Pancreas (tissue), 10 donors: ENCODE measurements at regions not wholly inside any gene's neighbourhood (a gene's known extent, or its start where the extent isn't known, plus 50 kb on each side); places are given as distances from the start of the nearest gene placed in this dataset.

Source experiments
- ATAC-seq, 4 donors: fragments of 200-7000 bp; cut with Tn5 transposase; one replicate each; pipeline versions ENCODE4 v1.8.0 to v1.9.1; 2020; ENCODE audit warnings: mild to moderate bottlenecking in 4 of 4, moderate library complexity in 4 of 4
- DNase-seq, 6 donors: peaks; one replicate each; pipeline ENCODE4 v3.0.0-alpha.2; 2020
- FAIRE-seq: peaks from 2 replicates; lab custom pipeline; 2012; peaks lifted over from hg19 to GRCh38; lab: Jason Lieb, UNC
- H3K27ac ChIP-seq, 4 donors: fragments of 200-600 bp; sonication (generic); 1 replicate in 3 of 4; 2 replicates in 1 of 4; pipeline versions ENCODE4 v1.5.0 to v1.8.0; 2020
- H3K27me3 ChIP-seq, 4 donors: fragments of 200-600 bp; one replicate each; pipeline ENCODE4 v1.8.0; 2021
- H3K36me3 ChIP-seq, 3 donors: fragments of 200-600 bp; sonication (generic) in 1 of 3; one replicate each; pipeline versions ENCODE4 v1.5.0 to v1.8.0; 2020 to 2021
- H3K4me1 ChIP-seq, 3 donors: fragments of 200-600 bp; one replicate each; pipeline ENCODE4 v1.8.0; 2021
- H3K4me3 ChIP-seq, 4 donors: fragments of 200-600 bp; sonication (generic) in 2 of 4; one replicate each; pipeline versions ENCODE4 v1.5.0 to v1.8.0; 2020 to 2021
- H3K9me3 ChIP-seq, 4 donors: fragments of 200-600 bp; one replicate each; pipeline ENCODE4 v1.8.0; 2021
- CTCF ChIP-seq, 4 donors: fragments of 200-600 bp; sonication (generic) in 3 of 4; IDR thresholded peaks; one replicate each; pipeline versions ENCODE4 v1.5.0 to v1.8.0; 2021; ENCODE audit warnings: antibody characterized with exemption in 4 of 4
- WGBS, 2 donors: extraction: QIAGEN DNeasy Blood & Tissue Kit; methylation state at CpG; one replicate each; pipeline ENCODE4 v1.1.7; 2013; 5-methylcytosine and 5-hydroxymethylcytosine counted together
- intact Hi-C, 3 donors: fragments of 100-400 bp; cut with DNase I; formaldehyde crosslinking; loops; one replicate each; pipeline versions ENCODE4 v1.11.1 to v1.14.2; 2022
- donor health status: healthy with polysubstance abuse.
- donor health status: DM: no; HTN: no; CAD: no; lungs with moderate emphysema.
- donor health status: DM: no; HTN: no; CAD: no.
- donor health status: control.
- donor health status: control.
- donor health status: Bipolar disorder and iron deficiency.
- donor health status: DM: yes; HTN: yes; CAD: no.
- donor health status: DM: no; HTN: no; CAD: no.
- donor health status: DM: no; HTN: no; CAD: no.
- donor health status: DM: yes; HTN: yes; CAD: no.

- intact Hi-C loops, result no loop called here
- H3K4me3 ChIP-seq, result no peak overlapping the region
- H3K27me3 ChIP-seq, result peaks cover 0 to 2% (median 0%) of the 10 kb centered on the region in 4 donors
- no peak for TF ChIP-seq CTCF (IDR thresholded peaks at IDR 0.05)
- no peaks in the 10 kb centered on the region for H3K36me3 ChIP-seq
- 60 to 66% methylated on average over 4 of the region's 4 CpGs for WGBS, 2 donors
- no peak for ATAC-seq
- no peak overlapping the region for H3K27ac ChIP-seq
- no peak for FAIRE-seq
- no peak for DNase-seq
- no peaks in the 10 kb centered on the region for H3K4me1 ChIP-seq
- no peaks in the 10 kb centered on the region for H3K9me3 ChIP-seq
Observed at GRCh38 chr16:18018376-18018775, 318.2 kb downstream of the NPIPA8 start.

- H3K9me3 ChIP-seq, result no peaks in the 10 kb centered on the region
- H3K4me1 ChIP-seq, result no peaks in the 10 kb centered on the region
- ATAC-seq (no peak), DNase-seq (no peak), FAIRE-seq (no peak)
- 69 to 71% methylated on average over 4 of the region's 4 CpGs for WGBS, 2 donors
- intact Hi-C loops, result no loop called here
- H3K27ac ChIP-seq, result no peak overlapping the region
- no peaks in the 10 kb centered on the region for H3K36me3 ChIP-seq
- H3K4me3 ChIP-seq, result no peak overlapping the region
- TF ChIP-seq CTCF (IDR thresholded peaks at IDR 0.05), result no peak
- H3K27me3 ChIP-seq, result no peaks in the 10 kb centered on the region
Observed at GRCh38 chr16:18013863-18014262, 322.7 kb downstream of the NPIPA8 start.

- no peak for DNase-seq
- ATAC-seq, result no peak
- Histone ChIP-seq H3K4me3 (no peak overlapping the region), H3K27me3 (no peaks in the 10 kb centered on the region), H3K4me1 (no peaks in the 10 kb centered on the region), H3K36me3 (no peaks in the 10 kb centered on the region), H3K27ac (no peak overlapping the region), H3K9me3 (no peaks in the 10 kb centered on the region)
- no peak for FAIRE-seq
- 73 to 83% methylated on average over 5 of the region's 5 CpGs for WGBS, 2 donors
- intact Hi-C loops, result no loop called here
- no peak for TF ChIP-seq CTCF (IDR thresholded peaks at IDR 0.05)
Observed at GRCh38 chr16:18008356-18008755, 328.2 kb downstream of the NPIPA8 start.

GRCh38 chr16:18003033-18003432, 333.5 kb downstream of the NPIPA8 start:
- intact Hi-C loops, result no loop called here
- Histone ChIP-seq H3K36me3 (no peaks in the 10 kb centered on the region), H3K9me3 (no peaks in the 10 kb centered on the region), H3K4me3 (no peak overlapping the region), H3K4me1 (no peaks in the 10 kb centered on the region), H3K27ac (no peak overlapping the region), H3K27me3 (no peaks in the 10 kb centered on the region)
- 37 to 43% methylated on average over 6 of the region's 6 CpGs for WGBS, 2 donors
- ATAC-seq (no peak), DNase-seq (no peak), FAIRE-seq (no peak)
- TF ChIP-seq CTCF (IDR thresholded peaks at IDR 0.05), result no peak

- TF ChIP-seq CTCF (IDR thresholded peaks at IDR 0.05), result no peak
- Histone ChIP-seq H3K27me3 (no peaks in the 10 kb centered on the region), H3K27ac (no peak overlapping the region), H3K4me1 (no peaks in the 10 kb centered on the region), H3K36me3 (no peaks in the 10 kb centered on the region), H3K9me3 (no peaks in the 10 kb centered on the region), H3K4me3 (no peak overlapping the region)
- FAIRE-seq, result no peak
- intact Hi-C loops, result no loop called here
- no peak for ATAC-seq
- 59 to 62% methylated on average over 6 of the region's 6 CpGs for WGBS, 2 donors
- no peak for DNase-seq
Observed at GRCh38 chr16:17998996-17999395, 337.5 kb downstream of the NPIPA8 start.
